ENCODE measurements at regions not wholly inside any gene's neighbourhood (a gene's known extent, or its start where the extent isn't known, plus 50 kb on each side); places are given as distances from the start of the nearest gene placed in this dataset.

GRCh38 chr10:47239211-47239610 is 60.8 kb upstream of the GDF10 start:
- Mint-ChIP-seq H3K4me3 (no peak overlapping the region), H3K27ac (no peak overlapping the region), H3K4me1 (ENCODE audit: low read depth) (no peaks in the 10 kb centered on the region), H3K36me3 (ENCODE audit: low read depth) (no peaks in the 10 kb centered on the region), H3K27me3 (ENCODE audit: insufficient read depth) (peaks cover 37% of the 10 kb centered on the region), H3K9me3 (no peaks in the 10 kb centered on the region)
- no peak for DNase-seq
- no peak for TF ChIP-seq CTCF (IDR thresholded peaks at IDR 0.05)

GRCh38 chr10:47240173-47240572 is 59.8 kb upstream of the GDF10 start:
- Mint-ChIP-seq H3K4me3 (no peak overlapping the region), H3K27me3 (ENCODE audit: insufficient read depth) (peaks cover 40% of the 10 kb centered on the region), H3K4me1 (ENCODE audit: low read depth) (no peaks in the 10 kb centered on the region), H3K9me3 (no peaks in the 10 kb centered on the region), H3K27ac (no peak overlapping the region), H3K36me3 (ENCODE audit: low read depth) (no peaks in the 10 kb centered on the region)
- DNase-seq, result no peak
- no peak for TF ChIP-seq CTCF (IDR thresholded peaks at IDR 0.05)

- H3K4me3 Mint-ChIP-seq, result no peak overlapping the region
- TF ChIP-seq CTCF (IDR thresholded peaks at IDR 0.05), result no peak
- peaks cover 36% of the 10 kb centered on the region for H3K27me3 Mint-ChIP-seq (ENCODE audit: insufficient read depth)
- H3K36me3 Mint-ChIP-seq (ENCODE audit: low read depth), result no peaks in the 10 kb centered on the region
- DNase-seq, result no peak
- no peaks in the 10 kb centered on the region for H3K9me3 Mint-ChIP-seq
- H3K4me1 Mint-ChIP-seq (ENCODE audit: low read depth), result no peaks in the 10 kb centered on the region
- no peak overlapping the region for H3K27ac Mint-ChIP-seq
Observed at GRCh38 chr10:47241256-47241655, 58.7 kb upstream of the GDF10 start.

GRCh38 chr10:47241946-47242867 is 57.8 kb upstream of the GDF10 start:
- Mint-ChIP-seq H3K4me1 (ENCODE audit: low read depth) (no peaks in the 10 kb centered on the region), H3K36me3 (ENCODE audit: low read depth) (no peaks in the 10 kb centered on the region), H3K9me3 (no peaks in the 10 kb centered on the region), H3K27ac (no peak overlapping the region), H3K27me3 (ENCODE audit: insufficient read depth) (peaks cover 39% of the 10 kb centered on the region), H3K4me3 (no peak overlapping the region)
- TF ChIP-seq CTCF (IDR thresholded peaks at IDR 0.05), result no peak
- no peak for DNase-seq

- Mint-ChIP-seq H3K4me3 (no peak overlapping the region), H3K9me3 (no peaks in the 10 kb centered on the region), H3K36me3 (ENCODE audit: low read depth) (no peaks in the 10 kb centered on the region), H3K27me3 (ENCODE audit: insufficient read depth) (peaks cover 42% of the 10 kb centered on the region), H3K4me1 (ENCODE audit: low read depth) (no peaks in the 10 kb centered on the region), H3K27ac (no peak overlapping the region)
- TF ChIP-seq CTCF (IDR thresholded peaks at IDR 0.05), result no peak
- no peak for DNase-seq
Observed at GRCh38 chr10:47243356-47243755, 56.6 kb upstream of the GDF10 start.
